Esophagus muscularis mucosa (tissue), 4 donors: ENCODE measurements at regions not wholly inside any gene's neighbourhood (a gene's known extent, or its start where the extent isn't known, plus 50 kb on each side); places are given as distances from the start of the nearest gene placed in this dataset.

Source experiments
- DNase-seq: peaks from one replicate; pipeline ENCODE4 v3.0.0-alpha.2; 2017; ENCODE audit errors: extremely low spot score
- H3K27ac ChIP-seq, 4 donors: fragments of 200-600 bp; sonication (generic); replicated peaks in 1 of 4; 1 replicate in 3 of 4; 2 replicates in 1 of 4; pipeline ENCODE4 v1.5.1; 2016 to 2019; ENCODE audit warnings: mild to moderate bottlenecking in 1 of 4
- H3K27me3 ChIP-seq, 4 donors: fragments of 200-600 bp; sonication (generic); one replicate each; pipeline versions ENCODE4 v1.5.1 to v1.6.0; 2016 to 2019
- H3K36me3 ChIP-seq, 4 donors: fragments of 200-600 bp; sonication (generic); one replicate each; pipeline ENCODE4 v1.5.1; 2016 to 2019
- H3K4me1 ChIP-seq, 4 donors: fragments of 200-600 bp; sonication (generic); one replicate each; pipeline ENCODE4 v1.5.1; 2016 to 2019
- H3K4me3 ChIP-seq, 4 donors: fragments of 200-600 bp; sonication (generic); 1 replicate in 2 of 4; 2 replicates in 2 of 4; pipeline ENCODE4 v1.5.1; 2016 to 2019; ENCODE audit warnings: mild to moderate bottlenecking in 4 of 4, moderate library complexity in 1 of 4
- H3K9me3 ChIP-seq, 4 donors: fragments of 200-600 bp; sonication (generic); 1 replicate in 3 of 4; 2 replicates in 1 of 4; pipeline ENCODE4 v1.5.1; 2016 to 2019
- CTCF ChIP-seq, 3 experiments: fragments of 200-600 bp in 2 of 3; fragments of 450-650 bp in 1 of 3; sonication (generic) in 2 of 3; IDR thresholded peaks; one replicate each; pipeline ENCODE4 v1.5.1; 2017 to 2019; ENCODE audit warnings: antibody characterized with exemption in 3 of 3, mild to moderate bottlenecking in 2 of 3, moderate library complexity in 1 of 3
- EP300 ChIP-seq: sonication (generic); formaldehyde crosslinking; IDR thresholded peaks from one replicate; pipeline ENCODE4 v1.6.1; 2017; ENCODE audit warnings: antibody characterized with exemption
- POLR2A ChIP-seq: fragments of 450-650 bp; IDR thresholded peaks from one replicate; pipeline ENCODE4 v1.6.1; 2017; ENCODE audit warnings: antibody characterized with exemption, moderate library complexity, mild to moderate bottlenecking, low read depth
- POLR2AphosphoS5 ChIP-seq, 2 donors: sonication (generic); formaldehyde crosslinking; IDR thresholded peaks; one replicate each; pipeline ENCODE4 v1.6.1; 2017; ENCODE audit warnings: antibody characterized with exemption in 2 of 2
- WGBS: methylation state at CpG from one replicate; pipeline ENCODE4 v1.1.5; 2018; 5-methylcytosine and 5-hydroxymethylcytosine counted together
- intact Hi-C: fragments of 100-400 bp; cut with DNase I; formaldehyde crosslinking; loops from one replicate; pipeline ENCODE4 v1.15.1; 2023

- TF ChIP-seq EP300 (no peak), POLR2A (no peak), POLR2AphosphoS5 (IDR thresholded peaks at IDR 0.05) (no peak), CTCF (IDR thresholded peaks at IDR 0.05) (no peak)
- 88% methylated on average over 4 of the region's 4 CpGs for WGBS
- no peak for DNase-seq
- Histone ChIP-seq H3K9me3 (peaks cover 0 to 19% (median 5%) of the 10 kb centered on the region in 4 donors), H3K4me3 (no peak overlapping the region), H3K27ac (no peak overlapping the region), H3K4me1 (no peaks in the 10 kb centered on the region), H3K27me3 (no peaks in the 10 kb centered on the region), H3K36me3 (no peaks in the 10 kb centered on the region)
- intact Hi-C loops: no loop called here
Observed at GRCh38 chr11:45035413-45035812, 84.7 kb upstream of the TP53I11 start.

- no peaks in the 10 kb centered on the region for H3K4me1 ChIP-seq
- H3K4me3 ChIP-seq: no peak overlapping the region
- H3K9me3 ChIP-seq: peaks cover 0 to 19% (median 5%) of the 10 kb centered on the region in 4 donors
- intact Hi-C loops: no loop called here
- no peak overlapping the region for H3K27ac ChIP-seq
- no peaks in the 10 kb centered on the region for H3K36me3 ChIP-seq
- 100% methylated on average over 2 of the region's 3 CpGs for WGBS
- no peak for DNase-seq
- no peaks in the 10 kb centered on the region for H3K27me3 ChIP-seq
- TF ChIP-seq POLR2A (no peak), CTCF (IDR thresholded peaks at IDR 0.05) (no peak), POLR2AphosphoS5 (IDR thresholded peaks at IDR 0.05) (no peak), EP300 (no peak)
Observed at GRCh38 chr11:45036010-45036409, 85.3 kb upstream of the TP53I11 start.

- DNase-seq: no peak
- Histone ChIP-seq H3K4me1 (no peaks in the 10 kb centered on the region), H3K27me3 (no peaks in the 10 kb centered on the region), H3K9me3 (peaks cover 0 to 19% (median 5%) of the 10 kb centered on the region in 4 donors), H3K36me3 (no peaks in the 10 kb centered on the region), H3K4me3 (no peak overlapping the region), H3K27ac (no peak overlapping the region)
- intact Hi-C loops: no loop called here
- 76% methylated on average over 5 of the region's 6 CpGs for WGBS
- TF ChIP-seq CTCF (IDR thresholded peaks at IDR 0.05) (no peak), POLR2AphosphoS5 (IDR thresholded peaks at IDR 0.05) (no peak), EP300 (no peak), POLR2A (no peak)
Observed at GRCh38 chr11:45036733-45037132, 86.0 kb upstream of the TP53I11 start.

- Histone ChIP-seq H3K4me1 (no peaks in the 10 kb centered on the region), H3K36me3 (no peaks in the 10 kb centered on the region), H3K27ac (no peak overlapping the region), H3K27me3 (no peaks in the 10 kb centered on the region), H3K9me3 (peaks cover 0 to 19% (median 5%) of the 10 kb centered on the region in 4 donors), H3K4me3 (no peak overlapping the region)
- no peak for DNase-seq
- intact Hi-C loops: no loop called here
- TF ChIP-seq CTCF (IDR thresholded peaks at IDR 0.05) (no peak), POLR2A (no peak), POLR2AphosphoS5 (IDR thresholded peaks at IDR 0.05) (no peak), EP300 (no peak)
Observed at GRCh38 chr11:45037434-45038005, 86.8 kb upstream of the TP53I11 start.

GRCh38 chr11:45038923-45039322 is 88.2 kb upstream of the TP53I11 start:
- Histone ChIP-seq H3K4me3 (no peak overlapping the region), H3K27me3 (no peaks in the 10 kb centered on the region), H3K27ac (no peak overlapping the region), H3K36me3 (no peaks in the 10 kb centered on the region), H3K4me1 (no peaks in the 10 kb centered on the region), H3K9me3 (peaks cover 0 to 19% (median 5%) of the 10 kb centered on the region in 4 donors)
- 100% methylated on average over 1 of the region's 1 CpG for WGBS
- TF ChIP-seq POLR2AphosphoS5 (IDR thresholded peaks at IDR 0.05): no peak
- TF ChIP-seq POLR2A: no peak
- TF ChIP-seq EP300: no peak
- no peak for TF ChIP-seq CTCF (IDR thresholded peaks at IDR 0.05)
- intact Hi-C loops: no loop called here
- DNase-seq: no peak
